ENCODE measurements at regions not wholly inside any gene's neighbourhood (a gene's known extent, or its start where the extent isn't known, plus 50 kb on each side); places are given as distances from the start of the nearest gene placed in this dataset.

- FAIRE-seq (no peak), DNase-seq (ENCODE audit: low read depth) (no peak)
- Histone ChIP-seq H3K27me3 (ENCODE audit: control insufficient read depth, insufficient read depth, low read length) (peaks cover 3% of the 10 kb centered on the region), H3K36me3 (ENCODE audit: control insufficient read depth, insufficient read depth, low read length) (no peaks in the 10 kb centered on the region), H3K4me3 (ENCODE audit: low read depth, low read length) (no peak overlapping the region)
- no peak for TF ChIP-seq CTCF (IDR thresholded peaks at IDR 0.05; ENCODE audit: insufficient read depth, low read length, severe bottlenecking)
These were observed 299.6 kb upstream of the KLF4 start for GRCh38 chr9:107789001-107789700.

GRCh38 chr9:107786561-107786960 lies 297.0 kb upstream of the KLF4 start:
- Histone ChIP-seq H3K4me3 (ENCODE audit: low read depth, low read length) (no peak overlapping the region), H3K36me3 (ENCODE audit: control insufficient read depth, insufficient read depth, low read length) (no peaks in the 10 kb centered on the region), H3K27me3 (ENCODE audit: control insufficient read depth, insufficient read depth, low read length) (peaks cover 3% of the 10 kb centered on the region)
- DNase-seq (ENCODE audit: low read depth) (no peak), FAIRE-seq (no peak)
- no peak for TF ChIP-seq CTCF (IDR thresholded peaks at IDR 0.05; ENCODE audit: insufficient read depth, low read length, severe bottlenecking)

- Histone ChIP-seq H3K36me3 (ENCODE audit: control insufficient read depth, insufficient read depth, low read length) (no peaks in the 10 kb centered on the region), H3K4me3 (ENCODE audit: low read depth, low read length) (no peak overlapping the region), H3K27me3 (ENCODE audit: control insufficient read depth, insufficient read depth, low read length) (no peaks in the 10 kb centered on the region)
- peak; percentile 12 for DNase-seq (ENCODE audit: low read depth)
- FAIRE-seq, result no peak
- TF ChIP-seq CTCF (IDR thresholded peaks at IDR 0.05; ENCODE audit: insufficient read depth, low read length, severe bottlenecking), result no peak
These were observed 294.8 kb upstream of the KLF4 start for GRCh38 chr9:107784235-107784958.

- FAIRE-seq (no peak), DNase-seq (ENCODE audit: low read depth) (no peak)
- no peaks in the 10 kb centered on the region for H3K27me3 ChIP-seq (ENCODE audit: control insufficient read depth, insufficient read depth, low read length)
These were observed 293.2 kb upstream of the KLF4 start for GRCh38 chr9:107782789-107783188.

GRCh38 chr9:107782381-107782780 lies 292.8 kb upstream of the KLF4 start:
- TF ChIP-seq CTCF (IDR thresholded peaks at IDR 0.05; ENCODE audit: insufficient read depth, low read length, severe bottlenecking), result no peak
- FAIRE-seq, result no peak
- no peaks in the 10 kb centered on the region for H3K27me3 ChIP-seq (ENCODE audit: control insufficient read depth, insufficient read depth, low read length)
- H3K4me3 ChIP-seq (ENCODE audit: low read depth, low read length), result no peak overlapping the region
- H3K36me3 ChIP-seq (ENCODE audit: control insufficient read depth, insufficient read depth, low read length), result no peaks in the 10 kb centered on the region
- DNase-seq (ENCODE audit: low read depth), result no peak

More at GRCh38 chr9:107782789-107783188, 293.2 kb upstream of the KLF4 start:
- H3K36me3 ChIP-seq (ENCODE audit: control insufficient read depth, insufficient read depth, low read length), result no peaks in the 10 kb centered on the region
- TF ChIP-seq CTCF (IDR thresholded peaks at IDR 0.05; ENCODE audit: insufficient read depth, low read length, severe bottlenecking), result no peak
- H3K4me3 ChIP-seq (ENCODE audit: low read depth, low read length), result no peak overlapping the region

Data from bronchial epithelial cell (primary cell).